ENCODE measurements at regions not wholly inside any gene's neighbourhood (a gene's known extent, or its start where the extent isn't known, plus 50 kb on each side); places are given as distances from the start of the nearest gene placed in this dataset.
A peak's percentile ranks its signal among the peaks of the same experiment; 100 is the strongest.

DNA sequence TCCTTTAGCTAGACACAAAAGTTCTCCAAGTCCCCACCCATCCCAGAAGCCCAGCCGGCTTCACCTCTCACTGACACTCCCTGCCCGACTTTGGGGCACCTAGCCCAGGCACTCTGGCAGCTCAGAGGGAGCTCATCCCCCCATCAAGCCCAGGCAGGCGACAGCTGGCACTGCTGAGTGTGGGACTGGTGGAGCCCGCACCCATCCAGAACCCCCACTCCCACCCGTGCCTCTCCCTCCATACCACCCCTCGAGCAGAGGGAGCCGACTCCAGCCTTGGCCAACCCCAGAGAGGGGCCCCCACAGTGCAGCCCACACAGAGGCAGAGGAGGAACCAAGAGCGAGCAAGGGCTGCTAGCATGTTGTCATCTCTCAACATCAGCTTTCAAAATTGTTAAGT is 658.6 kb downstream of the AMY1C start:
- FAIRE-seq, result no peak
- no peaks in the 10 kb centered on the region for H3K9me3 ChIP-seq
- peak in 2 of 6 donors; percentile 13 to 45 for DNase-seq
- H3K27me3 ChIP-seq, result no peaks in the 10 kb centered on the region
- TF ChIP-seq, protein P1, sequence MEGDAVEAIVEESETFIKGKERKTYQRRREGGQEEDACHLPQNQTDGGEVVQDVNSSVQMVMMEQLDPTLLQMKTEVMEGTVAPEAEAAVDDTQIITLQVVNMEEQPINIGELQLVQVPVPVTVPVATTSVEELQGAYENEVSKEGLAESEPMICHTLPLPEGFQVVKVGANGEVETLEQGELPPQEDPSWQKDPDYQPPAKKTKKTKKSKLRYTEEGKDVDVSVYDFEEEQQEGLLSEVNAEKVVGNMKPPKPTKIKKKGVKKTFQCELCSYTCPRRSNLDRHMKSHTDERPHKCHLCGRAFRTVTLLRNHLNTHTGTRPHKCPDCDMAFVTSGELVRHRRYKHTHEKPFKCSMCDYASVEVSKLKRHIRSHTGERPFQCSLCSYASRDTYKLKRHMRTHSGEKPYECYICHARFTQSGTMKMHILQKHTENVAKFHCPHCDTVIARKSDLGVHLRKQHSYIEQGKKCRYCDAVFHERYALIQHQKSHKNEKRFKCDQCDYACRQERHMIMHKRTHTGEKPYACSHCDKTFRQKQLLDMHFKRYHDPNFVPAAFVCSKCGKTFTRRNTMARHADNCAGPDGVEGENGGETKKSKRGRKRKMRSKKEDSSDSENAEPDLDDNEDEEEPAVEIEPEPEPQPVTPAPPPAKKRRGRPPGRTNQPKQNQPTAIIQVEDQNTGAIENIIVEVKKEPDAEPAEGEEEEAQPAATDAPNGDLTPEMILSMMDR (IDR thresholded peaks at IDR 0.05), result no peak
- intact Hi-C loops (cut with DNase I), result no loop called here
- no peak overlapping the region for H3K4me3 ChIP-seq
- H3K36me3 ChIP-seq, result no peaks in the 10 kb centered on the region
- WGBS, 2 donors, result 61 to 67% methylated on average over 8 of the region's 8 CpGs
- H3K4me1 ChIP-seq, result no peaks in the 10 kb centered on the region
- no peak for ATAC-seq
- H3K27ac ChIP-seq, result no peak overlapping the region

GRCh38 chr1:104435255-104435654 is 685.6 kb downstream of the AMY1C start:
- Histone ChIP-seq H3K27ac (no peak overlapping the region), H3K36me3 (no peaks in the 10 kb centered on the region), H3K9me3 (no peaks in the 10 kb centered on the region), H3K27me3 (no peaks in the 10 kb centered on the region), H3K4me3 (no peak overlapping the region), H3K4me1 (no peaks in the 10 kb centered on the region)
- ATAC-seq (no peak), FAIRE-seq (no peak), DNase-seq (no peak)
- 75 to 83% methylated on average over 4 of the region's 4 CpGs for WGBS, 2 donors
- intact Hi-C loops (cut with DNase I), result no loop called here
- TF ChIP-seq, protein P1 (IDR thresholded peaks at IDR 0.05), result no peak

GRCh38 chr1:104440011-104440410 is 690.3 kb downstream of the AMY1C start:
- H3K27ac ChIP-seq, result no peak overlapping the region
- TF ChIP-seq, protein P1 (IDR thresholded peaks at IDR 0.05), result no peak
- H3K27me3 ChIP-seq, result no peaks in the 10 kb centered on the region
- H3K4me3 ChIP-seq, result no peak overlapping the region
- ATAC-seq (no peak), DNase-seq (no peak), FAIRE-seq (no peak)
- H3K36me3 ChIP-seq, result no peaks in the 10 kb centered on the region
- intact Hi-C loops (cut with DNase I), result no loop called here
- H3K4me1 ChIP-seq, result no peaks in the 10 kb centered on the region
- H3K9me3 ChIP-seq, result no peaks in the 10 kb centered on the region
- 49 to 78% methylated on average over 1 of the region's 1 CpG for WGBS, 2 donors

DNA sequence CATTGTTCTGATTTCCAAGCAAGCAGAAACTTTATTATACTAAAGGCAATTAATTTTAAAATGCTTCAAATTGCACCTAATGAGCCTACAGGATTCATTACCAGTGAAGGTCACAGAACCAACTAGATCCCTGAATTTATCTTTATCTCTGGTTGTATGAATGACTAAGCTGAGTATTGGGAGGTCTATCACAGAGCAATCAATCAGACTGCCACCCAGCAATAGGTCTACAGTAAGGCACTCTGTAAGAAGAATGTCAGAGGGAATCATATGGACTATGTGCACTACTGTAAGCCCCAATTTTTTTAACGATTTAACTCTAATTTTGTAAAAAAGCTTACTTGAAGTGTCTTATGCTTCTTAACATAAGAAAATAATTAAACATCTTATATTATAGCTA is 707.0 kb downstream of the AMY1C start:
- ATAC-seq, result no peak
- TF ChIP-seq, protein P1 (IDR thresholded peaks at IDR 0.05), result no peak
- Histone ChIP-seq H3K4me3 (no peak overlapping the region), H3K27ac (no peak overlapping the region), H3K27me3 (no peaks in the 10 kb centered on the region), H3K9me3 (no peaks in the 10 kb centered on the region), H3K36me3 (no peaks in the 10 kb centered on the region), H3K4me1 (no peaks in the 10 kb centered on the region)
- whole genome bisulfite sequencing, 2 donors, result 67 to 68% methylated on average over 1 of the region's 1 CpG
- no peak for FAIRE-seq
- intact Hi-C loops (cut with DNase I), result no loop called here
- no peak for DNase-seq

DNA sequence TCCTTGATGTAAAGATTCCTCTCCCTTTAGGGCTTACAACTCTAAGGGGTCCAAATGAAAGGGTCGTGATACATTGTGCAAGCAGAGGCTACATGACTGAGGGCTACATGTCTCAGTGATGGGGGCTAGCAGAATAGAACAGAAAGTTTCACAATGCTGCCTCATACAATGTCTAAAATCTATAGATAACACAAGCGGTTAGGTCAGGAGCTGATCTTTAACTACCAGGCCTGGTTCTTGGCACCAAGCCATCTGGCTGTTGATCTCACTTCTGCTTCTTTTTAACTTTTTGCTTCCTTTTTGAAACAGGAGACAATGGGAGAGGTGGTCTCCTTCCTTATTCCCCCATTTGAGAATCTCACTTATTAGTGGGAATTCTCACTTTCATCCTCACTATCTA is 710.2 kb downstream of the AMY1C start:
- no peaks in the 10 kb centered on the region for H3K4me1 ChIP-seq
- TF ChIP-seq, protein P1 (IDR thresholded peaks at IDR 0.05), result no peak
- 42 to 53% methylated on average over 2 of the region's 2 CpGs for WGBS, 2 donors
- no peaks in the 10 kb centered on the region for H3K9me3 ChIP-seq
- no peaks in the 10 kb centered on the region for H3K27me3 ChIP-seq
- intact Hi-C loops (cut with DNase I), result no loop called here
- no peak for ATAC-seq
- H3K4me3 ChIP-seq, result no peak overlapping the region
- H3K27ac ChIP-seq, result no peak overlapping the region
- DNase-seq, result no peak
- H3K36me3 ChIP-seq, result no peaks in the 10 kb centered on the region
- FAIRE-seq, result no peak

Measured in pancreas (tissue), 10 donors.